ENCODE measurements at regions not wholly inside any gene's neighbourhood (a gene's known extent, or its start where the extent isn't known, plus 50 kb on each side); places are given as distances from the start of the nearest gene placed in this dataset.

DNA sequence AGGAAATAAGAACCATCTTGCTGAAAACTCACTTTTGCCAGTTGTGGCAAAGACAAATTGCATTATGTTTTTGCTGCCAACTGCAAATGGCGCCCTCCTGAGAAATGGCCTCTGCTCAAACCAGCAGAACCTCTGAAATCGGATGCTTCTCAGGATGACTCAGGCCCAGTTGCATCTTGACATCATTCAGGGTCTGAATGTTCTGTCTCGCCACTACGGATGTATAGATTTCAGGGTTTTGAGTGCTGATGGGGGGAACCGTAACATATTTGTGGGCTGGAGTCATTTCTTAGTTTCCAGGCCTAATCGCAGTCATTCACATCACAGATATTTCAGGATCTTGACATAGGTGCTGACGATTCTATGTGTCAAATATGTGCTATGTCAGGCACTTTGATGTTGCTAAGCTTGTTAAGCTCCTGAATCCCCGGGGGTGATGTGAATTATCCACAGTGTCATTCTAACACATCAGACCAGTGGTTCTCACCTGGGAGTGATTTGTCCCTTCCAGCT lies 207.1 kb downstream of the NFATC2 start (continued):
- TF ChIP-seq POLR2AphosphoS5 (IDR thresholded peaks at IDR 0.05; ENCODE audit: low read depth, low read length) (peak; percentile 72; the same call in 1 of the 2 replicates), TAF1 (IDR thresholded peaks at IDR 0.05; ENCODE audit: borderline replicate concordance, low read depth, low read length) (peak; percentile 40; the same call in 1 of the 2 replicates), RXRA (IDR thresholded peaks at IDR 0.05; ENCODE audit: borderline replicate concordance, low read depth) (no peak; the same call in 1 of the 2 replicates), FOXJ3 (CRISPR knock-in tag; IDR thresholded peaks at IDR 0.05) (no peak), RAD21 (IDR thresholded peaks at IDR 0.05; ENCODE audit: low read length) (no peak)
- TF ChIP-seq, protein P1, sequence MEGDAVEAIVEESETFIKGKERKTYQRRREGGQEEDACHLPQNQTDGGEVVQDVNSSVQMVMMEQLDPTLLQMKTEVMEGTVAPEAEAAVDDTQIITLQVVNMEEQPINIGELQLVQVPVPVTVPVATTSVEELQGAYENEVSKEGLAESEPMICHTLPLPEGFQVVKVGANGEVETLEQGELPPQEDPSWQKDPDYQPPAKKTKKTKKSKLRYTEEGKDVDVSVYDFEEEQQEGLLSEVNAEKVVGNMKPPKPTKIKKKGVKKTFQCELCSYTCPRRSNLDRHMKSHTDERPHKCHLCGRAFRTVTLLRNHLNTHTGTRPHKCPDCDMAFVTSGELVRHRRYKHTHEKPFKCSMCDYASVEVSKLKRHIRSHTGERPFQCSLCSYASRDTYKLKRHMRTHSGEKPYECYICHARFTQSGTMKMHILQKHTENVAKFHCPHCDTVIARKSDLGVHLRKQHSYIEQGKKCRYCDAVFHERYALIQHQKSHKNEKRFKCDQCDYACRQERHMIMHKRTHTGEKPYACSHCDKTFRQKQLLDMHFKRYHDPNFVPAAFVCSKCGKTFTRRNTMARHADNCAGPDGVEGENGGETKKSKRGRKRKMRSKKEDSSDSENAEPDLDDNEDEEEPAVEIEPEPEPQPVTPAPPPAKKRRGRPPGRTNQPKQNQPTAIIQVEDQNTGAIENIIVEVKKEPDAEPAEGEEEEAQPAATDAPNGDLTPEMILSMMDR (IDR thresholded peaks at IDR 0.05) = peak; percentile 26

DNA sequence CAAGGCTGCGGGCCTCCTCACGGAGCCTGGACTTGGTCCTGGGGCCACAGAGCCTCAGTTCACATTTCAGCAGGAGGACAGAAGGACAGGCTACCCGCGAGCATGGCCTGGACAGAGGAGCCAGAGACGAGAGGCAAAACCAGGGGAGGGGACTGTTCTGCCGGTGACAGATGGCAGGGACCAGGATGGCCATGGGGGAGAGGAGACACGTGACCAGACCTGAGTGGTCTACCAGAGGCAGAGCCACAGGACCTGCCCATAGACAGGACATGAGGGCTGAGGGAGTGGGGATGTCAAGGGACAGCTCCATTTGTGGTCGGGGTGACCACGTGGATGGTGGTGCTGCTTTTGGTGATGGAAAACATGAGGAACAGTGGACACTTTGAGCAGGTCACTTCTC lies 207.9 kb downstream of the NFATC2 start:
- Histone ChIP-seq H3K4me3 (ENCODE audit: low read depth in 2 of 2, low read length in 1 of 2) (no peak overlapping the region), H2AFZ (ENCODE audit: low read depth) (no peak overlapping the region), H3K79me2 (ENCODE audit: insufficient read depth) (no peaks in the 10 kb centered on the region), H4K20me1 (ENCODE audit: insufficient read depth) (no peaks in the 10 kb centered on the region), H3K36me3 (replicated peaks in 1 of 2; ENCODE audit: control insufficient read depth in 1 of 2, insufficient read depth in 2 of 2, low read length in 1 of 2) (no peaks in the 10 kb centered on the region), H3K27ac (ENCODE audit: low read depth in 2 of 2, low read length in 1 of 2) (peak overlapping the region in 1 of 2 experiments; percentile 100; a peak in 2 of 4 replicates), H3K9me2 (no peaks in the 10 kb centered on the region), H3K9ac (peak overlapping the region; percentile 54; the same call in 1 of the 2 replicates), H3K4me2 (no peak overlapping the region), H3K27me3 (ENCODE audit: insufficient read depth) (no peaks in the 10 kb centered on the region), H3K9me3 (no peaks in the 10 kb centered on the region), H3F3A (replicated peaks; ENCODE audit: insufficient read depth) (peaks cover 13% of the 10 kb centered on the region), H3K4me1 (ENCODE audit: control insufficient read depth in 1 of 2, insufficient read depth in 2 of 2, low read depth in 1 of 2, low read length in 1 of 2) (peaks cover 0 to 10% of the 10 kb centered on the region in 2 experiments; a peak in 3 of 4 replicates)
- ChIA-PET CTCF (interaction anchor here (0.9 to 1.4 kb wide), 5 partner anchors 9 to 353 kb away, joined by 3 to 5 read pairs (median 3); no protein-coding TSS in a partner anchor), POLR2A (no interaction called here)
- 91% methylated on average over 8 of the region's 9 CpGs for WGBS (ENCODE audit: low lambda C conversion rate)
- TF ChIP-seq MEF2A (IDR thresholded peaks at IDR 0.05; ENCODE audit: borderline replicate concordance, low read depth) (no peak), POLR2AphosphoS5 (IDR thresholded peaks at IDR 0.05; ENCODE audit: low read depth, low read length) (no peak), RFX5 (IDR thresholded peaks at IDR 0.05; ENCODE audit: low read length) (no peak), FOXM1 (IDR thresholded peaks at IDR 0.05; ENCODE audit: low read depth) (no peak), CHD2 (IDR thresholded peaks at IDR 0.05; ENCODE audit: low read length, partially characterized antibody) (no peak), YY1 (IDR thresholded peaks at IDR 0.05; ENCODE audit: low read depth) (no peak), FOXJ3 (CRISPR knock-in tag; IDR thresholded peaks at IDR 0.05) (no peak), RXRA (IDR thresholded peaks at IDR 0.05; ENCODE audit: borderline replicate concordance, low read depth) (no peak), ELF1 (IDR thresholded peaks at IDR 0.05) (no peak), FOSL2 (IDR thresholded peaks at IDR 0.05; ENCODE audit: borderline replicate concordance, low read depth) (no peak), SMC3 (IDR thresholded peaks at IDR 0.05; ENCODE audit: low read depth, low read length) (no peak), NRF1 (IDR thresholded peaks at IDR 0.05; ENCODE audit: low read depth, low read length) (no peak), TEAD4 (IDR thresholded peaks at IDR 0.05; ENCODE audit: borderline replicate concordance, insufficient read depth) (no peak), TCF12 (IDR thresholded peaks at IDR 0.05) (no peak)
- TF ChIP-seq, protein P2, sequence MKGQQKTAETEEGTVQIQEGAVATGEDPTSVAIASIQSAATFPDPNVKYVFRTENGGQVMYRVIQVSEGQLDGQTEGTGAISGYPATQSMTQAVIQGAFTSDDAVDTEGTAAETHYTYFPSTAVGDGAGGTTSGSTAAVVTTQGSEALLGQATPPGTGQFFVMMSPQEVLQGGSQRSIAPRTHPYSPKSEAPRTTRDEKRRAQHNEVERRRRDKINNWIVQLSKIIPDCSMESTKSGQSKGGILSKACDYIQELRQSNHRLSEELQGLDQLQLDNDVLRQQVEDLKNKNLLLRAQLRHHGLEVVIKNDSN (IDR thresholded peaks at IDR 0.05; ENCODE audit: borderline replicate concordance, low read depth) = no peak
- TF ChIP-seq, protein P3, sequence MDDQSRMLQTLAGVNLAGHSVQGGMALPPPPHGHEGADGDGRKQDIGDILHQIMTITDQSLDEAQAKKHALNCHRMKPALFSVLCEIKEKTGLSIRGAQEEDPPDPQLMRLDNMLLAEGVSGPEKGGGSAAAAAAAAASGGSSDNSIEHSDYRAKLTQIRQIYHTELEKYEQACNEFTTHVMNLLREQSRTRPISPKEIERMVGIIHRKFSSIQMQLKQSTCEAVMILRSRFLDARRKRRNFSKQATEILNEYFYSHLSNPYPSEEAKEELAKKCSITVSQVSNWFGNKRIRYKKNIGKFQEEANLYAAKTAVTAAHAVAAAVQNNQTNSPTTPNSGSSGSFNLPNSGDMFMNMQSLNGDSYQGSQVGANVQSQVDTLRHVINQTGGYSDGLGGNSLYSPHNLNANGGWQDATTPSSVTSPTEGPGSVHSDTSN (IDR thresholded peaks at IDR 0.05) = no peak
- TF ChIP-seq, protein P4, sequence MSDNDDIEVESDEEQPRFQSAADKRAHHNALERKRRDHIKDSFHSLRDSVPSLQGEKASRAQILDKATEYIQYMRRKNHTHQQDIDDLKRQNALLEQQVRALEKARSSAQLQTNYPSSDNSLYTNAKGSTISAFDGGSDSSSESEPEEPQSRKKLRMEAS (IDR thresholded peaks at IDR 0.05; ENCODE audit: low read depth) = no peak
- TF ChIP-seq, protein P5, sequence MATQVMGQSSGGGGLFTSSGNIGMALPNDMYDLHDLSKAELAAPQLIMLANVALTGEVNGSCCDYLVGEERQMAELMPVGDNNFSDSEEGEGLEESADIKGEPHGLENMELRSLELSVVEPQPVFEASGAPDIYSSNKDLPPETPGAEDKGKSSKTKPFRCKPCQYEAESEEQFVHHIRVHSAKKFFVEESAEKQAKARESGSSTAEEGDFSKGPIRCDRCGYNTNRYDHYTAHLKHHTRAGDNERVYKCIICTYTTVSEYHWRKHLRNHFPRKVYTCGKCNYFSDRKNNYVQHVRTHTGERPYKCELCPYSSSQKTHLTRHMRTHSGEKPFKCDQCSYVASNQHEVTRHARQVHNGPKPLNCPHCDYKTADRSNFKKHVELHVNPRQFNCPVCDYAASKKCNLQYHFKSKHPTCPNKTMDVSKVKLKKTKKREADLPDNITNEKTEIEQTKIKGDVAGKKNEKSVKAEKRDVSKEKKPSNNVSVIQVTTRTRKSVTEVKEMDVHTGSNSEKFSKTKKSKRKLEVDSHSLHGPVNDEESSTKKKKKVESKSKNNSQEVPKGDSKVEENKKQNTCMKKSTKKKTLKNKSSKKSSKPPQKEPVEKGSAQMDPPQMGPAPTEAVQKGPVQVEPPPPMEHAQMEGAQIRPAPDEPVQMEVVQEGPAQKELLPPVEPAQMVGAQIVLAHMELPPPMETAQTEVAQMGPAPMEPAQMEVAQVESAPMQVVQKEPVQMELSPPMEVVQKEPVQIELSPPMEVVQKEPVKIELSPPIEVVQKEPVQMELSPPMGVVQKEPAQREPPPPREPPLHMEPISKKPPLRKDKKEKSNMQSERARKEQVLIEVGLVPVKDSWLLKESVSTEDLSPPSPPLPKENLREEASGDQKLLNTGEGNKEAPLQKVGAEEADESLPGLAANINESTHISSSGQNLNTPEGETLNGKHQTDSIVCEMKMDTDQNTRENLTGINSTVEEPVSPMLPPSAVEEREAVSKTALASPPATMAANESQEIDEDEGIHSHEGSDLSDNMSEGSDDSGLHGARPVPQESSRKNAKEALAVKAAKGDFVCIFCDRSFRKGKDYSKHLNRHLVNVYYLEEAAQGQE (IDR thresholded peaks at IDR 0.05; ENCODE audit: low read depth, low read length) = no peak
- TF ChIP-seq, protein P6, sequence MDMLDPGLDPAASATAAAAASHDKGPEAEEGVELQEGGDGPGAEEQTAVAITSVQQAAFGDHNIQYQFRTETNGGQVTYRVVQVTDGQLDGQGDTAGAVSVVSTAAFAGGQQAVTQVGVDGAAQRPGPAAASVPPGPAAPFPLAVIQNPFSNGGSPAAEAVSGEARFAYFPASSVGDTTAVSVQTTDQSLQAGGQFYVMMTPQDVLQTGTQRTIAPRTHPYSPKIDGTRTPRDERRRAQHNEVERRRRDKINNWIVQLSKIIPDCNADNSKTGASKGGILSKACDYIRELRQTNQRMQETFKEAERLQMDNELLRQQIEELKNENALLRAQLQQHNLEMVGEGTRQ (IDR thresholded peaks at IDR 0.05; ENCODE audit: borderline replicate concordance, low read depth, low read length) = no peak
- DNase-seq = no peak

All from SK-N-SH (cell line).